Parathyroid adenoma (tissue), 2 donors: ENCODE measurements at regions not wholly inside any gene's neighbourhood (a gene's known extent, or its start where the extent isn't known, plus 50 kb on each side); places are given as distances from the start of the nearest gene placed in this dataset.
"Not testable (repeated sequence)": the region's sequence is repeated elsewhere in the genome, so short reads cannot be mapped to it uniquely, and the experiment has no call there.

Experiments used
- H2AFZ ChIP-seq: fragments of 300-600 bp; sonication (generic); one replicate; pipeline ENCODE4 v1.7.0; 2017; ENCODE audit warnings: antibody characterized with exemption, mild to moderate bottlenecking
- H3K27ac ChIP-seq: fragments of 300-600 bp; sonication (generic); one replicate; pipeline ENCODE4 v1.7.0; 2017
- H3K27me3 ChIP-seq: fragments of 300-600 bp; sonication (generic); one replicate; pipeline ENCODE4 v1.7.0; 2017; ENCODE audit warnings: low read length; ENCODE audit not compliant: control insufficient read depth, insufficient read depth
- H3K36me3 ChIP-seq: fragments of 300-600 bp; sonication (generic); one replicate; pipeline ENCODE4 v1.7.0; 2017; ENCODE audit warnings: low read length; ENCODE audit not compliant: control insufficient read depth, insufficient read depth
- H3K4me1 ChIP-seq: fragments of 300-600 bp; sonication (generic); one replicate; pipeline ENCODE4 v1.7.0; 2017; ENCODE audit warnings: control low read depth
- H3K4me2 ChIP-seq: fragments of 300-600 bp; sonication (generic); one replicate; pipeline ENCODE4 v1.7.0; 2017; ENCODE audit warnings: low read length
- H3K4me3 ChIP-seq: fragments of 300-600 bp; sonication (generic); one replicate; pipeline ENCODE4 v1.7.0; 2017; ENCODE audit warnings: low read depth, low read length
- H3K79me2 ChIP-seq: fragments of 300-600 bp; sonication (generic); one replicate; pipeline ENCODE4 v1.7.0; 2017; ENCODE audit warnings: control low read depth
- H3K9ac ChIP-seq: fragments of 300-600 bp; sonication (generic); one replicate; pipeline ENCODE4 v1.7.0; 2017; ENCODE audit warnings: mild to moderate bottlenecking
- H3K9me3 ChIP-seq: fragments of 300-600 bp; sonication (generic); one replicate; pipeline ENCODE4 v1.7.0; 2017; ENCODE audit warnings: low read length; ENCODE audit not compliant: control insufficient read depth
- CTCF ChIP-seq: fragments of 300-600 bp; sonication (generic); IDR thresholded peaks from one replicate; pipeline ENCODE4 v1.7.0; 2017; ENCODE audit warnings: antibody characterized with exemption, mild to moderate bottlenecking
- donor health status: primary hyperparathyroidism.

DNA sequence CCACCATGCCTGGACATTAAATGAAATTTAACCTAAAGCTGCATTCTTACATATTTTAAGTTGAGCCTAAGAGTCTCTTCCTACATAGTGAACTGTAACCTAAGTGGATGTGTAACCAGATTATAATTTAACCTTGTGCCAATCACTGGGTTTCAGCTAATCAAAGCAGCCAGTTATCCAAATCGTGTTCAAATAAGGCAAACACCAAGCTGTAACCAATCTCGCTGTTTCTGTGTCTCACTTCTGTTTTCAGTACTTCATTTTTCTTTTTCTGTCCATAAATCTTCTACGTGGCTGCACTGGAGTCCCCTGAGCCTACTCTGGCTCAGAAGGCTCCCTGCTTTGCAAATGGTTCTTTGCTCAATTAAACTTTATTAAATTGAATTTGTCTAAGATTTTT is 186.1 kb upstream of the CNTN6 start:
- Histone ChIP-seq H3K27me3 (no peaks in the 10 kb centered on the region), H3K4me3 (no peak overlapping the region), H3K4me1 (no peaks in the 10 kb centered on the region), H3K79me2 (no peaks in the 10 kb centered on the region), H3K4me2 (no peak overlapping the region), H3K36me3 (no peaks in the 10 kb centered on the region), H3K9ac (no peak overlapping the region), H3K9me3 (no peaks in the 10 kb centered on the region), H3K27ac (no peak overlapping the region), H2AFZ (no peak overlapping the region)
- TF ChIP-seq CTCF: no peak

DNA sequence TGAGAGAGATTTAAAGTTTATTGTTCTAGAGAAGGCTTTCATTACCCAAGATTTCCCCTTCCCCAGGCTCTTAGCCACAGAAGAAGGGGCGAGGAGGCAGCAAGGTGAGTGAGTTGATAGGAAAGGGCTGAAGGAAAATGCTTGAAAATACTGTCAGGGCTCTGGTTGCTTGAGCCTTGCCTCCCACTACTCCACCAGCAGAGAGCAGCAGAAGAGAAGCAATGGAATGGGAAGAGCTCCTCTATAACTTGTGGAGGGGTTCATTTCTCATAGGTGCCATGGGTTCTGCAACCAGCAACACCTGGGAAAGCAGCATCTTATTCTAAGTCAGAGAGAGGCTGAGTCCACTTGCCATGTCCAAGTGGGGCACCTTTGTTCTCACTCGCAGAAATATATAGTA is 184.0 kb upstream of the CNTN6 start:
- Histone ChIP-seq H3K4me2 (no peak overlapping the region), H3K36me3 (no peaks in the 10 kb centered on the region), H3K4me3 (no peak overlapping the region), H2AFZ (no peak overlapping the region), H3K4me1 (no peaks in the 10 kb centered on the region), H3K9me3 (no peaks in the 10 kb centered on the region), H3K27ac (no peak overlapping the region), H3K79me2 (no peaks in the 10 kb centered on the region), H3K9ac (no peak overlapping the region), H3K27me3 (no peaks in the 10 kb centered on the region)
- no peak for TF ChIP-seq CTCF

GRCh38 chr3:912717-913116 is 180.1 kb upstream of the CNTN6 start:
- not testable (repeated sequence) for H3K9me3 ChIP-seq, H3K36me3 ChIP-seq

DNA sequence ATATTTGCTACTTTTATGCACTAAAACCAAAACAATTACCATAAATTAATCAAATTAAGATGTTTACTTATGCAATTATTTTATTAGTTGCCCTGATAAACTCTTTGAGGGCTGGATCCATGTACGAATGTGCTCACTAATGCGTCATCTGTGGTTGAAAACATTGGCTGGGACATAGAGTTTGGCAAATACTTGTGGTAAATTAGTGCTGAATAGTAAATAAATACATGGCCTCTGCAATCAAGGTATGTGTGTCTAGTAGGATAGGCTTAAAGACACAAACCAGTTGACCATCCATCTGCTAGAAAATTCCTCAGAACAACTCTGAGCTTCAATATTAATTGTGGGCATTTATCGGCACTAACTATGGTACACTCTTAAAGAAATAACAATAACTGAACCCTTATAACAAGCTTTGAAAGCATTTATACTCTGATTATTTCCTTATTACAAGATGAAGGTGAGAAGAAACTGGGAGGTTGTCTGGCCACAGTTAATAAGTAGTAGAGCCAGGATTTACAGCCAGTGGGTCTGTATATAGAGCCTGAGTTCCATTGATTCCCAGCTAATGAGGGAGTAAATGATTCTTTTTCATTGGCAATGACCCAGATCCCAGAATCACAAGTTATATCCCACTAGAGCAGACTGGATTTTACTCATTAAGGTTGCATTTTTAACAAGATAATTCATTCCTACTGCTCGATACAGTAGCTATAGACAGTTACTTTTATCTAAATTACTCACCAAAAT is 169.5 kb upstream of the CNTN6 start:
- H3K79me2 ChIP-seq: no peaks in the 10 kb centered on the region
- H3K36me3 ChIP-seq: no peaks in the 10 kb centered on the region
- H2AFZ ChIP-seq: no peak overlapping the region
- H3K4me3 ChIP-seq: no peak overlapping the region
- H3K27ac ChIP-seq: no peak overlapping the region
- no peaks in the 10 kb centered on the region for H3K9me3 ChIP-seq
- H3K27me3 ChIP-seq: no peaks in the 10 kb centered on the region
- no peak overlapping the region for H3K4me2 ChIP-seq
- H3K4me1 ChIP-seq: no peaks in the 10 kb centered on the region
- no peak overlapping the region for H3K9ac ChIP-seq
- no peak for TF ChIP-seq CTCF

More at GRCh38 chr3:912717-913116, 180.1 kb upstream of the CNTN6 start:
- not testable (repeated sequence) for H3K79me2 ChIP-seq, H3K27me3 ChIP-seq, H2AFZ ChIP-seq, H3K4me1 ChIP-seq, H3K4me3 ChIP-seq, H3K9ac ChIP-seq, H3K4me2 ChIP-seq, H3K27ac ChIP-seq

GRCh38 chr3:930866-931265 is 162.0 kb upstream of the CNTN6 start:
- no peak for TF ChIP-seq CTCF
- Histone ChIP-seq H3K36me3 (no peaks in the 10 kb centered on the region), H2AFZ (no peak overlapping the region), H3K79me2 (no peaks in the 10 kb centered on the region), H3K27me3 (no peaks in the 10 kb centered on the region), H3K4me2 (no peak overlapping the region), H3K4me3 (no peak overlapping the region), H3K9me3 (no peaks in the 10 kb centered on the region), H3K9ac (no peak overlapping the region), H3K4me1 (no peaks in the 10 kb centered on the region), H3K27ac (no peak overlapping the region)
